OCI-LY7 (cell line): ENCODE measurements at regions not wholly inside any gene's neighbourhood (a gene's known extent, or its start where the extent isn't known, plus 50 kb on each side); places are given as distances from the start of the nearest gene placed in this dataset.

Source experiments
- BruUV-seq: library from RNA; stranded (reverse); fragments of 400-500 nt; replicated peaks from 2 replicates; lab custom pipeline; 2021; lab: Mats Ljungman, UMichigan
- CTCF ChIA-PET: fragments of 300-600 bp; sonication (Branson Sonifier 250); formaldehyde crosslinking; loops from one replicate; lab custom pipeline; 2022; ENCODE audit warnings: antibody characterized with exemption; ENCODE audit not compliant: unreplicated experiment; lab: Charles Lee
- POLR2A ChIA-PET: fragments of 300-600 bp; sonication (Branson Sonifier 250); formaldehyde crosslinking; loops from one replicate; lab custom pipeline; 2022; ENCODE audit warnings: antibody characterized with exemption; lab: Charles Lee
- DNase-seq: peaks from one replicate; pipeline ENCODE4 v3.0.0-alpha.2; 2015; ENCODE audit warnings: low spot score
- H2AFZ ChIP-seq: fragments of 200-600 bp; sonication (generic), shearing (Covaris generic); 2 replicates; pipeline ENCODE4 v1.6.1; 2014; ENCODE audit warnings: mild to moderate bottlenecking, antibody characterized with exemption, low read length, moderate library complexity
- H3K27ac ChIP-seq: fragments of 200-600 bp; sonication (generic); 2 replicates; pipeline ENCODE4 v1.5.1; 2014; ENCODE audit warnings: mixed run types, low read depth, mild to moderate bottlenecking, moderate library complexity, low read length, inconsistent platforms; ENCODE audit not compliant: poor library complexity, severe bottlenecking
- H3K36me3 ChIP-seq: fragments of 200-600 bp; sonication (generic); 2 replicates; pipeline ENCODE4 v1.6.1; 2014; ENCODE audit warnings: mild to moderate bottlenecking, antibody characterized with exemption, low read length, moderate library complexity, mixed read lengths; ENCODE audit not compliant: insufficient read depth
- H3K4me1 ChIP-seq: fragments of 200-600 bp; sonication (generic); 2 replicates; pipeline ENCODE4 v1.5.1; 2014; ENCODE audit warnings: mild to moderate bottlenecking, low read length; ENCODE audit not compliant: insufficient read depth, poor library complexity, severe bottlenecking
- H3K4me2 ChIP-seq: fragments of 200-600 bp; sonication (generic); 2 replicates; pipeline ENCODE4 v1.6.1; 2014; ENCODE audit warnings: mild to moderate bottlenecking, low read length
- H3K4me3 ChIP-seq: fragments of 200-600 bp; sonication (generic); 2 replicates; pipeline ENCODE4 v1.5.1; 2014; ENCODE audit warnings: mild to moderate bottlenecking, low read depth, low read length; ENCODE audit not compliant: poor library complexity, severe bottlenecking
- H3K79me2 ChIP-seq: fragments of 200-600 bp; sonication (generic); 2 replicates; pipeline ENCODE4 v1.6.1; 2016; ENCODE audit warnings: low read depth, mild to moderate bottlenecking, low read length, moderate library complexity, mixed read lengths; ENCODE audit not compliant: insufficient read depth
- H3K9me2 ChIP-seq: fragments of 200-600 bp; sonication (generic); 2 replicates; pipeline ENCODE4 v1.6.1; 2016; ENCODE audit warnings: mild to moderate bottlenecking, low read length, mixed read lengths; ENCODE audit not compliant: insufficient read depth
- H3K9me3 ChIP-seq: fragments of 200-600 bp; sonication (generic); 2 replicates; pipeline ENCODE4 v1.6.1; 2014; ENCODE audit warnings: mild to moderate bottlenecking, mixed run types, low read length, mixed read lengths
- H4K20me1 ChIP-seq: fragments of 200-600 bp; sonication (generic); 2 replicates; pipeline ENCODE4 v1.6.1; 2014; ENCODE audit warnings: mild to moderate bottlenecking, antibody characterized with exemption, low read length, moderate library complexity, mixed read lengths; ENCODE audit not compliant: insufficient read depth
- EZH2phosphoT487 ChIP-seq: fragments of 200-600 bp; sonication (generic); IDR thresholded peaks from 2 replicates; pipeline ENCODE4 v1.6.1; 2018; ENCODE audit warnings: low read depth, borderline replicate concordance, mild to moderate bottlenecking, mixed run types, antibody characterized with exemption, low read length, moderate library complexity, mixed read lengths
- intact Hi-C: fragments of 100-400 bp; cut with micrococcal nuclease; formaldehyde crosslinking; loops from one replicate; pipeline ENCODE4 v1.10.0; 2022; ENCODE audit not compliant: unreplicated experiment
- TF ChIP-seq, protein P1 (sequence below): fragments of 200-600 bp; sonication (generic); conservative IDR thresholded peaks from 2 replicates; pipeline ENCODE4 v1.5.1; 2014; ENCODE audit warnings: mild to moderate bottlenecking, antibody characterized with exemption, low read length, moderate library complexity, mixed read lengths

DNA sequence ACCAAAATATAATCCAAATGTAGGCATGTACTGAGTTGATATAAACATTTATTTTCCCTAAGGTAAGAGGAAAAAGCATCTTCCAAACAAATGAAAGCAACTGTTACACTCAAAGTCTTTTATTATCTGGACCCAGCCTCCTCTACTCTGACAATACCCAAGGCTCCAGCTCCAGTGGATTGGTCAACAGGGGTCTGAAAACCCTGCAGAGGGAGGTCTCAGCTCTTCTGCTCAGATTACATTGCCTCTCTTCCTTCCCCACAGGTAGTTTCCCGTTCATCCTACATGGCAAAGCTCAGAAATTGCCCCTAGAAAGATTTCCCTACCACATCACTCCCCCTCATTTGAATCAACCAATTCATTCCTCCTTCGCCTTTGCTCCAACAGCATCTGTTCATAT, 457.0 kb downstream of the METTL4 start:
- CTCF ChIA-PET = no interaction called here
- no peaks in the 10 kb centered on the region for H3K36me3 ChIP-seq

DNA sequence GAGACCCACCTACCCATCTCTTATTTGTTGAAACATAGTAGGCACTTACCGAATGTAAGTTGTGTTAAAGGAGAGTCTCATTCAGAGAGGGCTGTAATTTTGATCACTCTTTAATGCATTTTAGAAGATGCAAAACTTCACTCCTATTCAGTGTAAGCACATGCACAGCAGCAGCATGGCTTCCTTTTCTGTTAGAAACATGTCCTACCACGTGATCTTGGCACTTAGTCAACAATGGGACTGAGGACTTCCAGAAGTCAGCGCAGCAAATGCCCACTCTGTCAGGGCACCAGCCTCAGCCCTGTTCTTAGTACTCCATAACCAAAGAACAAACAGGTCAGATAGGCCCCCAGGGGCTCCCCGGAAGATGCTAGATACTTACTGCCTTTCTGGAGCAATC, 456.5 kb downstream of the METTL4 start:
- Histone ChIP-seq H2AFZ (no peak overlapping the region), H3K4me3 (no peak overlapping the region), H3K27ac (no peak overlapping the region), H3K79me2 (no peaks in the 10 kb centered on the region), H3K36me3 (no peaks in the 10 kb centered on the region), H3K4me2 (no peak overlapping the region), H3K9me3 (no peaks in the 10 kb centered on the region), H3K9me2 (no peaks in the 10 kb centered on the region), H4K20me1 (no peaks in the 10 kb centered on the region), H3K4me1 (no peaks in the 10 kb centered on the region)
- intact Hi-C loops = no loop called here
- ChIA-PET CTCF (no interaction called here), POLR2A (no interaction called here)
- DNase-seq = no peak
- BruUV-seq = no TSS peak
- TF ChIP-seq EZH2phosphoT487 = no peak
- TF ChIP-seq, protein P1, sequence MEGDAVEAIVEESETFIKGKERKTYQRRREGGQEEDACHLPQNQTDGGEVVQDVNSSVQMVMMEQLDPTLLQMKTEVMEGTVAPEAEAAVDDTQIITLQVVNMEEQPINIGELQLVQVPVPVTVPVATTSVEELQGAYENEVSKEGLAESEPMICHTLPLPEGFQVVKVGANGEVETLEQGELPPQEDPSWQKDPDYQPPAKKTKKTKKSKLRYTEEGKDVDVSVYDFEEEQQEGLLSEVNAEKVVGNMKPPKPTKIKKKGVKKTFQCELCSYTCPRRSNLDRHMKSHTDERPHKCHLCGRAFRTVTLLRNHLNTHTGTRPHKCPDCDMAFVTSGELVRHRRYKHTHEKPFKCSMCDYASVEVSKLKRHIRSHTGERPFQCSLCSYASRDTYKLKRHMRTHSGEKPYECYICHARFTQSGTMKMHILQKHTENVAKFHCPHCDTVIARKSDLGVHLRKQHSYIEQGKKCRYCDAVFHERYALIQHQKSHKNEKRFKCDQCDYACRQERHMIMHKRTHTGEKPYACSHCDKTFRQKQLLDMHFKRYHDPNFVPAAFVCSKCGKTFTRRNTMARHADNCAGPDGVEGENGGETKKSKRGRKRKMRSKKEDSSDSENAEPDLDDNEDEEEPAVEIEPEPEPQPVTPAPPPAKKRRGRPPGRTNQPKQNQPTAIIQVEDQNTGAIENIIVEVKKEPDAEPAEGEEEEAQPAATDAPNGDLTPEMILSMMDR = no peak

More for the DNA sequence above, 457.0 kb downstream of the METTL4 start:
- H3K9me3 ChIP-seq = no peaks in the 10 kb centered on the region
- no peaks in the 10 kb centered on the region for H3K9me2 ChIP-seq
- POLR2A ChIA-PET = no interaction called here
- H3K4me2 ChIP-seq = no peak overlapping the region
- no peaks in the 10 kb centered on the region for H4K20me1 ChIP-seq
- no peaks in the 10 kb centered on the region for H3K4me1 ChIP-seq
- intact Hi-C loops = no loop called here
- no peak overlapping the region for H3K27ac ChIP-seq
- H3K79me2 ChIP-seq = no peaks in the 10 kb centered on the region
- BruUV-seq = no TSS peak
- H2AFZ ChIP-seq = no peak overlapping the region
- no peak for TF ChIP-seq EZH2phosphoT487
- TF ChIP-seq, protein P1 = no peak
- DNase-seq = no peak
- no peak overlapping the region for H3K4me3 ChIP-seq

DNA sequence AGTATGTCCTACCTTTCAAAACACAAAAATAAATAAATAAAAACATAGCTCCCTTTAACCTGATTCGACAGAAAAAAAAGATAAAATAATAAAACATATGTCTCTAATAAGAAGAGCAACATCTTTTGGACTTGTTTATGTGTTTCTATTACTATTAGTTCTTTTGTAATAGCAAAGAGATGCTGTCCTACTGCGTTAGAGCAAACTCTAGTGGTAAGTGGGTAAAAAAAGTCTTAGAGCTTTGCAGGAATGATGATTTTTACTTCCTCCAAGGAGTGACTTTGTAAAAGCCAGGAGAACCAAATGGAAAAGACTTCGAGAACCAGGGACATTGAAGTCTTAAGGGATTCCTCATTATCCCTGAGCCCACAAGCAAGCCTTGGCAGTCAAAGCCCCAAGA, 450.1 kb downstream of the METTL4 start:
- BruUV-seq = no TSS peak
- CTCF ChIA-PET = no interaction called here
- TF ChIP-seq, protein P1 = no peak; the same call in 1 of the 2 replicates
- no peak for TF ChIP-seq EZH2phosphoT487
- Histone ChIP-seq H4K20me1 (no peaks in the 10 kb centered on the region), H3K36me3 (no peaks in the 10 kb centered on the region), H2AFZ (no peak overlapping the region), H3K4me3 (no peak overlapping the region), H3K27ac (no peak overlapping the region), H3K4me2 (no peak overlapping the region), H3K79me2 (no peaks in the 10 kb centered on the region), H3K9me2 (no peaks in the 10 kb centered on the region), H3K4me1 (no peaks in the 10 kb centered on the region), H3K9me3 (no peaks in the 10 kb centered on the region)
- DNase-seq = no peak
- intact Hi-C loops = no loop called here
- POLR2A ChIA-PET = interaction anchor here (0.6 to 1.3 kb wide), 2 partner anchors 15 to 210 kb away, joined by 3 to 5 read pairs; no protein-coding TSS in a partner anchor
